H9 (cell line): ENCODE measurements at regions not wholly inside any gene's neighbourhood (a gene's known extent, or its start where the extent isn't known, plus 50 kb on each side); places are given as distances from the start of the nearest gene placed in this dataset.

Experiments
- DNase-seq: peaks from one replicate; pipeline ENCODE4 v3.0.0-alpha.2; 2017
- H2AFZ ChIP-seq: one replicate; pipeline ENCODE4 v1.6.1; 2013; ENCODE audit warnings: mild to moderate bottlenecking, low read length, control low read depth, moderate library complexity
- H2AK5ac ChIP-seq: 2 replicates; pipeline ENCODE4 v1.6.1; 2013; ENCODE audit warnings: low read length, control low read depth, mixed read lengths; ENCODE audit not compliant: insufficient read length
- H2BK120ac ChIP-seq: one replicate; pipeline ENCODE4 v1.6.1; 2013; ENCODE audit warnings: low read depth, mild to moderate bottlenecking, low read length, control low read depth, inconsistent platforms; ENCODE audit not compliant: poor library complexity, severe bottlenecking
- H2BK12ac ChIP-seq: 2 replicates; pipeline ENCODE4 v1.6.1; 2013; ENCODE audit warnings: low read length, control low read depth, mixed read lengths, low read depth; ENCODE audit not compliant: insufficient read length
- H2BK15ac ChIP-seq: 2 replicates; pipeline ENCODE4 v1.6.1; 2013; ENCODE audit warnings: low read depth, low read length, control low read depth
- H2BK20ac ChIP-seq: one replicate; pipeline ENCODE4 v1.6.1; 2013; ENCODE audit warnings: low read depth, mild to moderate bottlenecking, low read length, control low read depth, inconsistent platforms; ENCODE audit not compliant: poor library complexity, severe bottlenecking
- H2BK5ac ChIP-seq: 2 replicates; pipeline ENCODE4 v1.6.1; 2013; ENCODE audit warnings: low read length, control low read depth, mixed read lengths; ENCODE audit not compliant: insufficient read length
- H3K14ac ChIP-seq: 2 replicates; pipeline ENCODE4 v1.6.1; 2013; ENCODE audit warnings: low read length, control low read depth; ENCODE audit not compliant: insufficient read depth
- H3K18ac ChIP-seq: 2 replicates; pipeline ENCODE4 v1.6.1; 2013; ENCODE audit warnings: low read depth, mild to moderate bottlenecking, mixed read lengths, low read length, control low read depth; ENCODE audit not compliant: insufficient read length
- H3K23ac ChIP-seq: 2 replicates; pipeline ENCODE4 v1.6.1; 2013; ENCODE audit warnings: low read length, control low read depth, mixed read lengths, low read depth; ENCODE audit not compliant: insufficient read length
- H3K23me2 ChIP-seq: 2 replicates; pipeline ENCODE4 v1.6.1; 2013; ENCODE audit warnings: low read depth, mild to moderate bottlenecking, mixed read lengths, low read length, control low read depth; ENCODE audit not compliant: insufficient read length, poor library complexity, severe bottlenecking
- H3K27ac ChIP-seq: 2 replicates; pipeline ENCODE4 v1.5.1; 2013; ENCODE audit warnings: low read length, control low read depth, mixed read lengths, low read depth; ENCODE audit not compliant: insufficient read length
- H3K27me3 ChIP-seq: 2 replicates; pipeline ENCODE4 v1.6.1; 2013; ENCODE audit warnings: low read length, control low read depth, inconsistent platforms; ENCODE audit not compliant: insufficient read depth
- H3K4ac ChIP-seq: 2 replicates; pipeline ENCODE4 v1.6.1; 2013; ENCODE audit warnings: low read depth, mild to moderate bottlenecking, control low read depth, inconsistent platforms, low read length, moderate library complexity
- H3K4me1 ChIP-seq: 2 replicates; pipeline ENCODE4 v1.6.1; 2013; ENCODE audit warnings: low read length, control low read depth, inconsistent platforms; ENCODE audit not compliant: insufficient read depth
- H3K4me2 ChIP-seq: 2 replicates; pipeline ENCODE4 v1.6.1; 2013; ENCODE audit warnings: low read length, control low read depth, mixed read lengths; ENCODE audit not compliant: insufficient read length, insufficient read depth
- H3K56ac ChIP-seq: 2 replicates; pipeline ENCODE4 v1.6.1; 2013; ENCODE audit warnings: low read depth, mild to moderate bottlenecking, mixed read lengths, low read length, control low read depth; ENCODE audit not compliant: insufficient read length
- H3K79me1 ChIP-seq: 2 replicates; pipeline ENCODE4 v1.6.1; 2013; ENCODE audit warnings: low read depth, mild to moderate bottlenecking, moderate library complexity, low read length, control low read depth, inconsistent platforms; ENCODE audit not compliant: insufficient read depth, poor library complexity, severe bottlenecking
- H3K79me2 ChIP-seq: 2 replicates; pipeline ENCODE4 v1.6.1; 2013; ENCODE audit warnings: low read length, control low read depth, inconsistent platforms; ENCODE audit not compliant: insufficient read depth
- H3K9ac ChIP-seq: 2 replicates; pipeline ENCODE4 v1.6.1; 2013; ENCODE audit warnings: low read length, control low read depth, mixed read lengths; ENCODE audit not compliant: insufficient read length; ENCODE audit errors: extremely low read depth
- H3K9me3 ChIP-seq: one replicate; pipeline ENCODE4 v1.6.1; 2013; ENCODE audit warnings: low read depth, low read length, inconsistent platforms; ENCODE audit not compliant: control insufficient read depth
- H3T11ph ChIP-seq: one replicate; pipeline ENCODE4 v1.6.1; 2013; ENCODE audit warnings: mild to moderate bottlenecking, low read length, control low read depth, inconsistent platforms
- H4K20me1 ChIP-seq: one replicate; pipeline ENCODE4 v1.6.1; 2013; ENCODE audit not compliant: control insufficient read depth, insufficient read length, insufficient read depth
- H4K5ac ChIP-seq: 2 replicates; pipeline ENCODE4 v1.6.1; 2013; ENCODE audit warnings: low read depth, mild to moderate bottlenecking, mixed read lengths, low read length, control low read depth; ENCODE audit not compliant: insufficient read length
- H4K8ac ChIP-seq: replicated peaks from 2 replicates; pipeline ENCODE4 v1.6.1; 2013; ENCODE audit warnings: low read length, control low read depth, mixed read lengths, low read depth; ENCODE audit not compliant: insufficient read length
- H4K91ac ChIP-seq: 2 replicates; pipeline ENCODE4 v1.6.1; 2013; ENCODE audit warnings: low read depth, mild to moderate bottlenecking, moderate library complexity, mixed read lengths, low read length, control low read depth; ENCODE audit not compliant: insufficient read length
- H3K27ac Mint-ChIP-seq, 3 experiments: 2 replicates in 2 of 3; 3 replicates in 1 of 3; pipeline ENCODE4 v1.8.0; 2020 to 2021; ENCODE audit warnings: mixed read lengths in 3 of 3, mild to moderate bottlenecking in 1 of 3, moderate library complexity in 1 of 3
- H3K27me3 Mint-ChIP-seq: 2 replicates; pipeline ENCODE4 v1.8.0; 2021; ENCODE audit warnings: low read depth, mild to moderate bottlenecking, moderate library complexity, mixed read lengths
- H3K36me3 Mint-ChIP-seq, 3 experiments: 2 replicates in 2 of 3; 3 replicates in 1 of 3; pipeline ENCODE4 v1.8.0; 2020 to 2021; ENCODE audit warnings: low read depth in 3 of 3, mixed read lengths in 3 of 3; ENCODE audit not compliant: insufficient read depth in 1 of 3
- H3K4me1 Mint-ChIP-seq, 2 experiments: 2 replicates each; pipeline ENCODE4 v1.8.0; 2020; ENCODE audit warnings: mixed read lengths in 2 of 2
- H3K4me3 Mint-ChIP-seq, 2 experiments: 2 replicates in 1 of 2; 3 replicates in 1 of 2; pipeline ENCODE4 v1.8.0; 2020 to 2021; ENCODE audit warnings: mild to moderate bottlenecking in 2 of 2, mixed read lengths in 2 of 2, moderate library complexity in 1 of 2
- H3K9me3 Mint-ChIP-seq, 2 experiments: 2 replicates in 1 of 2; 3 replicates in 1 of 2; pipeline ENCODE4 v1.8.0; 2020; ENCODE audit warnings: mild to moderate bottlenecking in 2 of 2, mixed read lengths in 2 of 2, moderate library complexity in 1 of 2
- CTCF ChIP-seq: fragments of 200-600 bp; sonication (generic); conservative IDR thresholded peaks from 3 replicates; pipeline ENCODE4 v1.8.0; 2021; ENCODE audit warnings: antibody characterized with exemption, mild to moderate bottlenecking
- WGBS: extraction: QIAGEN DNeasy Blood & Tissue Kit; methylation state at CpG from one replicate; pipeline ENCODE4 v1.1.7; 2013; ENCODE audit warnings: missing lambda C conversion rate, low lambda C conversion rate, mixed read lengths; ENCODE audit not compliant: insufficient read length; ENCODE audit errors: extremely low coverage; 5-methylcytosine and 5-hydroxymethylcytosine counted together

DNA sequence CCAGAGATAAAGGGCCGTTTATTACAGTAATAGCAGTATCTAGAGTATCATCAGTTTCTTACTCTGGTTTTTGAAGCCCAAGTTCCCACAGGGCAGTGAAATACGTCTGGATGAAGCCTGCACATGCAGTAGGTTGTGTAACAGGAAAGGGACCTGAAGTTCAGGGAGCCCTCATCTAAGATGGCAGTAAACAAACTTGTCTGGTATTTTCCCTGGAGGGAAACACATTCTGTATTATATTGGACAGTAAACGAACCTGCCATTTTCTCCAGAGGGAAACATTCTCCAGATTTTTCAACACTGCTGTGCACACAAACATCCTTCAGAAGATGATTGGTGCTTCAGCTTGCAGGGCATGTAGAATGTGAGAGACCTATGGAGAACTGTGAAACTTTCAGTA is 189.9 kb downstream of the TFEC start:
- no peak overlapping the region for H3K9ac ChIP-seq
- H2BK20ac ChIP-seq, result no peak overlapping the region
- H3K18ac ChIP-seq, result no peak overlapping the region
- H3K27ac ChIP-seq, result no peak overlapping the region
- no peaks in the 10 kb centered on the region for H3K79me2 ChIP-seq
- H4K5ac ChIP-seq, result no peak overlapping the region
- Mint-ChIP-seq H3K27me3 (no peaks in the 10 kb centered on the region), H3K27ac (no peak overlapping the region), H3K4me1 (peaks cover 0 to 4% of the 10 kb centered on the region in 2 experiments; a peak in 1 of 4 replicates), H3K9me3 (no peaks in the 10 kb centered on the region; a peak in 2 of 5 replicates), H3K4me3 (no peak overlapping the region), H3K36me3 (no peaks in the 10 kb centered on the region; a peak in 1 of 7 replicates)
- no peak overlapping the region for H2BK120ac ChIP-seq
- no peak overlapping the region for H3K4me2 ChIP-seq
- H2BK12ac ChIP-seq, result no peak overlapping the region
- DNase-seq, result no peak
- WGBS, result no CpG with 5 or more reads among the region's 3 CpGs
- H4K8ac ChIP-seq, result no peak overlapping the region
- H3K14ac ChIP-seq, result no peak overlapping the region
- H3K9me3 ChIP-seq, result no peaks in the 10 kb centered on the region
- no peak overlapping the region for H4K91ac ChIP-seq
- peak overlapping the region; percentile 43 for H3T11ph ChIP-seq
- no peak overlapping the region for H3K23ac ChIP-seq
- no peaks in the 10 kb centered on the region for H3K23me2 ChIP-seq
- H3K27me3 ChIP-seq, result no peaks in the 10 kb centered on the region
- no peak overlapping the region for H2BK15ac ChIP-seq
- H3K79me1 ChIP-seq, result no peaks in the 10 kb centered on the region
- no peaks in the 10 kb centered on the region for H4K20me1 ChIP-seq
- TF ChIP-seq CTCF, result no peak
- H3K4me1 ChIP-seq, result no peaks in the 10 kb centered on the region
- no peak overlapping the region for H2AFZ ChIP-seq
- H3K4ac ChIP-seq, result no peak overlapping the region
- no peak overlapping the region for H2BK5ac ChIP-seq
- no peak overlapping the region for H3K56ac ChIP-seq
- no peak overlapping the region for H2AK5ac ChIP-seq
